ENCODE measurements at regions not wholly inside any gene's neighbourhood (a gene's known extent, or its start where the extent isn't known, plus 50 kb on each side); places are given as distances from the start of the nearest gene placed in this dataset.

- Histone ChIP-seq H4K20me1 (ENCODE audit: low read depth, low read length) (no peaks in the 10 kb centered on the region), H3K9me2 (replicated peaks; ENCODE audit: insufficient read depth, low read length) (no peaks in the 10 kb centered on the region), H3K4me3 (ENCODE audit: insufficient read depth, low read length, poor library complexity, severe bottlenecking) (no peak overlapping the region), H2AFZ (ENCODE audit: low read depth, low read length, severe bottlenecking) (no peak overlapping the region), H3K79me2 (ENCODE audit: insufficient read depth, low read length) (no peaks in the 10 kb centered on the region), H3K27ac (ENCODE audit: low read depth, low read length) (no peak overlapping the region), H3K27me3 (ENCODE audit: low read length) (no peaks in the 10 kb centered on the region), H3K9me3 (ENCODE audit: insufficient read depth, low read length) (no peaks in the 10 kb centered on the region), H3F3A (ENCODE audit: insufficient read depth) (no peaks in the 10 kb centered on the region), H3K36me3 (ENCODE audit: low read length) (no peaks in the 10 kb centered on the region), H3K9ac (ENCODE audit: low read length) (no peak overlapping the region), H3K4me2 (ENCODE audit: low read depth, low read length, poor library complexity, severe bottlenecking) (no peak overlapping the region)
- TF ChIP-seq EZH2phosphoT487 (conservative IDR thresholded peaks at IDR 0.05; ENCODE audit: low read length) (no peak), CTCF (IDR thresholded peaks at IDR 0.05; ENCODE audit: insufficient read depth, low read length, poor library complexity, severe bottlenecking) (no peak)
These were observed 68.3 kb upstream of the MYT1L start for GRCh38 chr2:2399396-2399795.

GRCh38 chr2:2392332-2392731 lies 61.3 kb upstream of the MYT1L start:
- Histone ChIP-seq H3K79me2 (ENCODE audit: insufficient read depth, low read length) (no peaks in the 10 kb centered on the region), H3K9me2 (replicated peaks; ENCODE audit: insufficient read depth, low read length) (no peaks in the 10 kb centered on the region), H3F3A (ENCODE audit: insufficient read depth) (no peaks in the 10 kb centered on the region), H3K27ac (ENCODE audit: low read depth, low read length) (no peak overlapping the region), H3K27me3 (ENCODE audit: low read length) (no peaks in the 10 kb centered on the region), H2AFZ (ENCODE audit: low read depth, low read length, severe bottlenecking) (no peak overlapping the region), H4K20me1 (ENCODE audit: low read depth, low read length) (no peaks in the 10 kb centered on the region), H3K4me2 (ENCODE audit: low read depth, low read length, poor library complexity, severe bottlenecking) (no peak overlapping the region), H3K36me3 (ENCODE audit: low read length) (no peaks in the 10 kb centered on the region), H3K9ac (ENCODE audit: low read length) (no peak overlapping the region), H3K4me3 (ENCODE audit: insufficient read depth, low read length, poor library complexity, severe bottlenecking) (no peak overlapping the region), H3K9me3 (ENCODE audit: insufficient read depth, low read length) (no peaks in the 10 kb centered on the region)
- no peak for TF ChIP-seq EZH2phosphoT487 (conservative IDR thresholded peaks at IDR 0.05; ENCODE audit: low read length)
- no peak for TF ChIP-seq CTCF (IDR thresholded peaks at IDR 0.05; ENCODE audit: insufficient read depth, low read length, poor library complexity, severe bottlenecking)

- H4K20me1 ChIP-seq (ENCODE audit: low read depth, low read length), result no peaks in the 10 kb centered on the region
- no peak overlapping the region for H3K9ac ChIP-seq (ENCODE audit: low read length)
- TF ChIP-seq EZH2phosphoT487 (conservative IDR thresholded peaks at IDR 0.05; ENCODE audit: low read length) (no peak), CTCF (IDR thresholded peaks at IDR 0.05; ENCODE audit: insufficient read depth, low read length, poor library complexity, severe bottlenecking) (no peak)
- H3K4me3 ChIP-seq (ENCODE audit: insufficient read depth, low read length, poor library complexity, severe bottlenecking), result no peak overlapping the region
- no peak overlapping the region for H2AFZ ChIP-seq (ENCODE audit: low read depth, low read length, severe bottlenecking)
- no peaks in the 10 kb centered on the region for H3K36me3 ChIP-seq (ENCODE audit: low read length)
- no peak overlapping the region for H3K27ac ChIP-seq (ENCODE audit: low read depth, low read length)
- no peaks in the 10 kb centered on the region for H3K9me3 ChIP-seq (ENCODE audit: insufficient read depth, low read length)
- no peaks in the 10 kb centered on the region for H3K27me3 ChIP-seq (ENCODE audit: low read length)
- no peaks in the 10 kb centered on the region for H3K9me2 ChIP-seq (replicated peaks; ENCODE audit: insufficient read depth, low read length)
- no peaks in the 10 kb centered on the region for H3F3A ChIP-seq (ENCODE audit: insufficient read depth)
- H3K4me2 ChIP-seq (ENCODE audit: low read depth, low read length, poor library complexity, severe bottlenecking), result no peak overlapping the region
- no peaks in the 10 kb centered on the region for H3K79me2 ChIP-seq (ENCODE audit: insufficient read depth, low read length)
These were observed 58.1 kb upstream of the MYT1L start for GRCh38 chr2:2389215-2389614.

Data from SU-DHL-6 (cell line).